ENCODE measurements at regions not wholly inside any gene's neighbourhood (a gene's known extent, or its start where the extent isn't known, plus 50 kb on each side); places are given as distances from the start of the nearest gene placed in this dataset.
"Not testable (repeated sequence)": the region's sequence is repeated elsewhere in the genome, so short reads cannot be mapped to it uniquely, and the experiment has no call there.

DNA sequence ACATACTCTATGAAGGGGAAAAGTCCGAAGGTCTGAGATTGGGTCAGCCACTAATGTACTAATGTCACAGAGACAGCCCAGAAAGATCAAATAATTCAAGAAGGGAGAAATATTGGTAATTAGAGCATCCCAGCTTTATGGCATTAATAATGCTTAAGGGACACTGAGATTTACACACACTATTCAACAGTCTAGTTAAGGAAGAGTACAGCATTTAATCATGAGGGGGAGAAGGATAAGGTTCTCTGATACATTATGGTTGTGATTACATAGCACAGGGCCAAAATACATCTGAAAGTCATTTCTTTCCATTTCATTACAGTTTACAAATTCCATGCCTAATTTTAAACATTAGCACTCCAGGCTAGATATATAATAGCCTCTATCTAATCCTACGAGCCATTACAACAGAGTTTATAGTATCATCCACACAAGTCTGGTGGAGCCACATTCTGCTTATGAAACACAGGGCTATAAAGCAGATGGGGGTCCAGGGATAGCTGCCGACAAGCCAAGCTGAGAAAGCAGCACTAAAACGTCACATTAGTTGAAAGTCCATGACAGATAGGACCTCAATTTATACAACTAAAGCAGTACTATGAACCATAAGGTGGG, 108.0 kb upstream of the GRIA3 start:
- DNase-seq (ENCODE audit: low spot score) = no peak

- peak; percentile 72 for DNase-seq (ENCODE audit: low spot score)
These were observed 106.4 kb upstream of the GRIA3 start for GRCh38 chrX:123077631-123078030.

GRCh38 chrX:123080065-123080464, 104.0 kb upstream of the GRIA3 start:
- DNase-seq (ENCODE audit: low spot score) = no peak

DNA sequence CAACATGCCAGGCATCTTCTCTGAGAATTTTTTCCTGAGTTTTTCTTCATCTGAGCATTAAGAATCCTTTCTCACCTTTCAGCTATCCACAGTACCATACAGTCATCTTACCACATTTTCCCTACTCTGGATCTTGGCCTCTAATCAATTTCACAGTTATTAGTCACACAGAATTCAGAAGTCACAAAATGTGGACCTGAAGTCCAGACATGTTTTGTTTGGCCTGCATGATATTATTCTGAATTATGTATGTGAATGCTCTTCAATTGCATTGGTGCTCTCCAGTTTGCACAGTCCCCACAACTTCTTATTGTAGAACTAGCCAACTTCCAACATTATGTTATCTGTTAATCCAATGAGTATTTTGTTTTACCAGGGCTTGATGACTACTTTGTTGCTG, 102.3 kb upstream of the GRIA3 start:
- DNase-seq (ENCODE audit: low spot score) = no peak

DNA sequence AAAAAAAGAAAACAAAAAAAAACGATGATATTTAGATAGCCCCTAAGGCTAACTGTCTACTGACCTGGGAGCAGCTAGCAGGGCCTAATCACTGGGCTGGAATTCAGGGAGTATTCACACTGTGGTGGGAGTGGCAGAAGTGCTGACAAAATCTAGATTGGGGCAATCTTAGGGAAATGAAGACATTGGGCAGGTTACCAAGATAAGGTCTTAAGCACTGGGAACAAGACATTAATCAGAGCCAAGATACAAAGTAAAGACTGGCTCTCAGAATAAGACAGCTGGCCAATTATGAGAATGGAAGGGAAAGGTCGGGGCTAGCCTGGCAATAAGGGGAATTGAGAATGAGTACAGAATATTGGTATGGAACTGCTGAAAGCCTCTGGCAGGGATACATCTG, 100.2 kb upstream of the GRIA3 start:
- peak; percentile 51 for DNase-seq (ENCODE audit: low spot score)

- no peak for DNase-seq (ENCODE audit: low spot score)
These were observed 99.3 kb upstream of the GRIA3 start for GRCh38 chrX:123084797-123085196.

DNA sequence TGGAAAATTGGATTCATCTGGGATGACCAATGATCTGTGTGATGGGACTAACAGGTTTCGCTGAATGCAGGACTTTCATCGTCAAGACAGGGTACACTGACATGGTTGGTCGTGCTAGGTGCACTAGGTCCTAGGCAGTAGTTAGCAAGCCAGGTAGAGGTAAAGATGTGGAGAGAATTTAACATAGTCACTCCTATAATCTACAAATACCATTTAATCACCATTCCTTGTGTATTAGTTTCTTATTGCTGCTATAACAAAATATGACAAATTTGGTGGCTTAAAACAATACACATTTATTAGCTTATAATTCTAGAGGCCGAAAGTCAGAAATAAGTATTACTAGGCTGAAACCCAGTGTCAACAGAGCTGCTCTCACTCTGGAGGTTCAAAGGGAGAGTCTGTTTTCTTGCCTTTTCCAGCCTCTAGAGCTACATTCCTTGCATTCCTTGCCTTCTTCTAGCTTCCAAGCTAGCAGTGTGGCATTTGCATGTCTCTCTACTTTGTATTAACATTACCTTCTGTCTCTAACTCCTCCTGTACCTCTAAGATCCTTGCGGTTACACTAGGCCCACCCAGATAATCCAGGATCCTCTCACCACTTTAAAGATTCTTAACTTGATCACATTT, 98.7 kb upstream of the GRIA3 start:
- no peak for DNase-seq (ENCODE audit: low spot score)

DNA sequence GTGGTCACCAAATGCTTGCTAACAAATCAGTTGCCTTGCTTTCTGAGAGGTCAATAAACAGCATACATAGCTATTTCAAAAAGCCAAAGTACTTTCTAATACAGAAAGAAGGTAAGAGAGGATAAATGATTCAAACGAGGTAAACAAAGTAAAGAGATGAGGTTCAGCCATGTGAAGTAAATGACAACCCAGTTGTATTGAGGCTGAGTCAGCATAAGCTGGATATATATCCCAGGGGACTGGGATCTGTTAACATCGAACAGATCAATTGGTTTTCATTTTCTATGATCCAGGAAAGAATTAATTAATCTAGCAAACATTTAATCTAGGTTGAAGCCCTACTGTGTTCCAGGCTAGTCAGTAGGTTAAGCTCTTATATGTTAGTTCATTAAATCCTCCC, 97.3 kb upstream of the GRIA3 start:
- no peak for DNase-seq (ENCODE audit: low spot score)

- DNase-seq (ENCODE audit: low spot score) = no peak
These were observed 96.8 kb upstream of the GRIA3 start for GRCh38 chrX:123087326-123087725.

DNA sequence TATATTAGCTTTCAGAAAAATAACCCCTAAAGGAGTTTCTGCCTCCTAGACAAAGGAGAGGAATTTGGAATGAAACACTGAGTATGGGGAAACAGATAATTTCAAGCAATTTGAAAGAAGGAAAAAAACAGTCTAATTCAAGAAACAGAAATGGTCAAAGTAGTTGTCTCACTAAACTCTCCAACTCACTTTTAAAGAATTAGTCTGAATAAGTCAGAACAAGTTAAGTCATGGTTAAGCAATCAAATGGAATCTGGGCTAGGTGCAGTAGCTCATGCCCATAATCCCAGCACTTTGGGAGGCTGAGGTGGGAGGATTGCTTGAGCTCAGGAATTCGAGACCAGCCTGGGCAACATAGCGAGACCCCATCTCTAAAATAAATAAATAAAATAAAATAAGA, 95.7 kb upstream of the GRIA3 start:
- DNase-seq (ENCODE audit: low spot score) = no peak

- DNase-seq (ENCODE audit: low spot score) = no peak
These were observed 95.1 kb upstream of the GRIA3 start for GRCh38 chrX:123088930-123089329.

DNA sequence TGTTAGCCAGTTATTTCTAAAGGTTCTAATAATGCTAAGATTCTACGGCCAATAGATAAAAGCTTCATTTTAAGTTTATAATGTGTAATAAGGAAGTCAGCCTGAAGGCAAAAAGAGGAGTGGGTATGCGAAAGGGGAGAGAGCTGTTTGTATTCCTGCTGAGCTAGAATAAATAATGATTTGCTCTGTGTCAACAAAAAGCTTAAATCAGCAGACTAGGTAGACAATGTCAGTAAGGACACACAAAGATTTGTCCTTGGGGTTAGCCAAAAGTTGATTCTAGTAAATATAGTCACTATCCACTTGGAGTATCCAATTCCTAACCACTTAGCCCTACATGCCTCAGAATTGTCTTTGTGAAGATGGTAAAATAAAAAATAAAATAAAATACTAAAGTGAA, 90.3 kb upstream of the GRIA3 start:
- no peak for DNase-seq (ENCODE audit: low spot score)

GRCh38 chrX:123108513-123109427, 75.3 kb upstream of the GRIA3 start:
- peak; percentile 2 for DNase-seq (ENCODE audit: low spot score)

DNA sequence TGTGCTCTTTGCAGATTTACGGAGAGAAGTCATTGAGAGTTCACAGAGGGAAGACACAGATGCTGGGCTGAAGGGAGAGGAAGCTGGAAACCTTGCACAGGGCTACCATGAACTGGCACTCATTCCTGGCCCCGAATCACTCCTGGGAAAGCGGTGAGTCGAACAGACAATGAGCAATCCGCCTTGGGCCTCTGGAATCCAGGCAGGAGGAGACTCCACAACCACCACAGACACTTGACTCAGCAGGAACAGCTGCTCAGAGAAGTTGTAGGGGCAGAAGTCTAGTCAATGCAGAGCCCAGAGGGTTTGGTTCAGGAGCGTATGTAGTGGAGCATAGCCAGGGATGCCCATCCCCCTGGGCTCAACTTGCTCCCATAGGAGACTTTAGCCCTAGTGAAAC, 62.8 kb upstream of the GRIA3 start:
- no peak for DNase-seq (ENCODE audit: low spot score)

GRCh38 chrX:123129805-123130204, 54.3 kb upstream of the GRIA3 start:
- DNase-seq (ENCODE audit: low spot score) = not testable (repeated sequence)

Small RNA genes in the stretch of these regions (small RNA-seq; reads per million reads assigned to genes)
- 0 reads per million in 2 experiments for gene MIR3672
- 0.10 to 0.84 reads per million in 2 experiments for gene RF00012
